NAMALWA (cell line): ENCODE measurements at regions not wholly inside any gene's neighbourhood (a gene's known extent, or its start where the extent isn't known, plus 50 kb on each side); places are given as distances from the start of the nearest gene placed in this dataset.

ENCODE experiments used
- DNase-seq: peaks from one replicate; pipeline ENCODE4 v3.0.0-alpha.2; 2015; ENCODE audit warnings: low spot score

GRCh38 chr15:48046813-48047438, 73.9 kb upstream of the SLC24A5 start:
- DNase-seq: no peak

DNA sequence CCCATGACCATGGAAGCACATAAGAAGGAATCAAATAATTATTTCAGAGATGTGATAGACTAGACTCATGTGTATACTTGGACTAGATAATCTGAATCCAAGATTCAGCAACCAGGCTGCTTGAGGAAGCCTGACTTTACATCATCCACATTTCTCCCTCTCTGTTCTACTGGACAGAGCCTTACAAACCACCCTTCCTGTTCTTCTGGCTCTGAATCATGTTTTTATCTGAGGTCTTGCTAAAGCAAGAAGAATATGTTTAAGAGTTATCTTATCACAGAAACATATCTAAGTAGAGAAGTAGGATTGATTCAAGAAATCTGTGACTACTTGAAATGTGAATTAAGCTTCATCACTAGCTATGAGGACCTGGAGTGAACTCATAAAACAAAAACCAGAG, 71.1 kb upstream of the SLC24A5 start:
- no peak for DNase-seq

- no peak for DNase-seq
Observed at GRCh38 chr15:48052946-48053345, 67.8 kb upstream of the SLC24A5 start.

DNA sequence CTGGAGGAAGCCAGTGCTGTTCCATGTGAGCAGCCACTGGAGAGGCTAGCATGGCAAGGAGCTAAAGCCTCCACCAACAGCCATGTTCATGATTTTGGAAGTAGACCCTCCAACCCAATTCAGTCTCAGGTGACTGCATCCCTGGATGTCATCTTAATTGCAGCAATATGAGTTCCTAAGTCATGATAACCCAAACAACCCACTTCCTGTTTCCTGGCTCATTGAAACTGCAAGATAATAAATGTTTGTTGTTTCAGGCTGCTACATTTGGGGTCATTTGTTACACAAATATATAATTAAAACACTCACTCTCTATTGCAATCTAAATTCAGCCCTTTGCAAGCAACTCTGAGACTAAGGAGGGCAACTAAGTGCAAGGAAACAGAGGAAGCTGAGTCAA, 62.4 kb upstream of the SLC24A5 start:
- no peak for DNase-seq

GRCh38 chr15:48059791-48060190, 61.0 kb upstream of the SLC24A5 start:
- DNase-seq: no peak

DNA sequence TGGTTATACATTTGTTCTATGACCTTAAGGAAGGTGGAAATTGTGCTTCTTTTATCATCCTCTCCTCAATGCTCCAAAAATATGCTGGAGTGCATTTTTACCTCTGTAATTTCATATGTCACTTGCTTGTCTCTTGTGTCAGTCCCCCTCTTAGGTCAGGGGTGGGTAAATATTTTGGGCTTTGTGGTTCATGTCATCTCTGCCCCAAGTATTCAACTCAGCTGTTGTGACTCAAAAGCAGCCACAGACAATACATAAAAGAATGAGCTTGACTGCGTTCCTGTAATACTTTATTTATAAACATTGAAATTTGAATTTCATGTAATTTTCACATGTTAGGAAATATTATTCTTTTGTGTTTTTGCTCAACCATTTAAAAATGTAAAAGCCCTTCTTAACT, 60.4 kb upstream of the SLC24A5 start:
- no peak for DNase-seq

DNA sequence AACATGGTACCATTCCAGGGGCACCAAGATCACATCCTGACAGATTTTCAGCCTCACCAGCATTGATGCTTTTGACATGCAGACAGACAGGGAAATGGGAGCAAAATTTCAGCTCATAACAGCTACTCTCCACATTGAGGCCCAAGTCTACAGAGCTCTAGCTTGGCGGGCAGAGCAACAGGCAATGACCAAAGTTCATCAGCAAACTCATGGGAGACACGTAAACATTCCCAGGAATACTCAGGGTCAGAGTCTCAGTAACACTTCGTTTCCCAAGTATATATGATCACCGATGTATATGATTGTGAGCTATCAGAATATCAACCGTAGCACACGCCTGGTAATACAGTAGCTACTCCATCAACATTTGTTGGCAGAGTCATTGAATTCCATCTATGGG, 59.2 kb upstream of the SLC24A5 start:
- DNase-seq: no peak

DNA sequence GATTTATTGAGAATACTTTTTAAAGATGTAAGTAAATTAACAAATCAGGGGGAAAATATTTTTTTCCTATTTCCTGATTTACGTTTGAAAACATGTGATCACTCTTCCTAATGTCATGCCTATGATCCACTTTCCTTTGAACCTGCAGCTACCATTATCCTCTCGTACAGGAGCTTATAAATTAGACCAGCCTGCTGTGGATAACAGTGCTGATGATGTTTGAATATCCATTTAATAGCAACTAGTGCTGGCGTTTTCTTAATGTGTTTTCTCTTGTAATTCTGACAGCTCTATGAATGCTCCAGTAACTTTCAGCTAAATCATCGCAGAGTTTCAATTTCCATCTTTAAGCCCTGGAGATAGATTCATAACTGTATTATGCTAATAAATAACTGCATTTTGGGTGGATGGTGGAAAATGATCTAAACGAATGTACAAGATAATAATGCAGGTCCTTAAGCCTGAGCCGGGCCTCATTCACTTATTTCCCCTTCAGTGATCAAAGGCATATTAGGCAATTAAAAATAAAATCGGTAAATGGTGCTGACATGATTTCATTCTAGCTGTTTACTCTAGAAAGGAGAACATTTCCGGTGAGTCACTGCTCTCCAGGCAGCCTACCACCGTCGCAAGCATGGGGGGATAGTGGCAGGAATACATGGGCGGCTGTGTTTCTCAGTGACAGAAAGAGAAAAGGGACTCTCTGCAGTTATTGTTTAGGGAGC, 58.5 kb upstream of the SLC24A5 start:
- no peak for DNase-seq

DNA sequence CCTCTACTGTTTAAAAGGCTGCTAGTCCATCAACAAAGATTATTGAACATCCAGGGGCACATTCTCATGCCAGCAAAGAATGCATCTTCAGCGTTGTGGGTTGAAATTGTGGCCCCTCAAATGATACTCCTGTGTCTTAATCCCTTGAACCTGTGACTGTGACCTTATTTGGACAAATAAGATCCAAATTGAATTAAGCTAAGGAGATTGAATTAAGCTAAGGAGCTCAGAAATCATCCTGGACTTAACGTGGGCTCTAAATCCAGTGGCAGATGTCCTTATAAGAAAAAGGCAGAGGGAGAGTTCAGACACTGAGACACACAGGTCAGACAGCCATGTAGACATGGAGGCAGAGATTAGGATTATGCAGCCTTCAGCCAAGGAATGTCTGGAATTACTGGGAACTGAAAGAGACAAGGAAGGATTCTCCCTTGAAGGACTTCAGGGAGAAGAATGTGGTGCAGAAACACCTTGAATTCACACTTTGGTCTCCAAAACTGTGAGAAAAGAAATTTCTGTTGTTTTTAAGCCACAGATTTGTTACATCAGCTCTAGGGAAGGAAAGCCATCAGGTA, 57.3 kb upstream of the SLC24A5 start:
- DNase-seq: no peak

GRCh38 chr15:48064421-48064820, 56.4 kb upstream of the SLC24A5 start:
- no peak for DNase-seq

DNA sequence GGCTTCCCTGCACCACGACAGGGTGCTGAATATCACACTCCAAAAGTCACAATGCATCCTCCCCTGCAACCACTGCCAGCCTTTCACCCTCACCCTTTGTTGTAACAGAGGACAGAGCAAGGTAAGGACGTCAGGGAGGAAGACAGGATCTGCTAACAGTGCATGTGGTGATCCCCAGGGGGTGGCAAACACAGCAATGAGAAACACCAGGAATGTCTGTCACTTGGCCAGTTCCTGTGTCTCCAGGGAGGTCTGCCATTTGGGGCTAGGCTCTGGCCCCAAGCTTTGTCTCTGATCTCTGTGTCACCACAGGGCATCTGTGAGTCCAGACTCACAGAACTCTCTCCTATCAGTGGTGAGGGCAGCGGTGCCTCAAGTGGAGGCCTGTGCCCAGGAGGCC, 54.3 kb upstream of the SLC24A5 start:
- DNase-seq: no peak
